ENCODE measurements at regions not wholly inside any gene's neighbourhood (a gene's known extent, or its start where the extent isn't known, plus 50 kb on each side); places are given as distances from the start of the nearest gene placed in this dataset.

DNA sequence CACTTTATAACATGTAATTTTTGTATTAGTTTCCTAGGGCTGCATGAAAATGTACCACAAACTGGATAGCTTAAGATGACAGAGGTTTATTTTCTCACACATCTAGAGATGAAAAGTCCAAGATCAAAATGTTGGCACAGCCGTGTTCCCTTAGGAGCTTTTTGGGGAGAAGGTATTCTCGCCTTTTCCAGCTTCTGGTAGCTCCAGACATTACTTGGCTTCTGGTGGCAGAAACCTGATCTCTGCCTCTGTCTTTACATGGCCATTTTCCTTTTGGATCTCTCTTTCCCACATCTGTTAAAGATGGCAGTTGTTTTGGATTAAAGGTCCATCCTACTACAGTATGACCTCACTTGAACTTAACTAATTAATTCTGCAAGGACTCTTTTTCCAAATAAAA is 885.7 kb upstream of the CDH8 start:
- H3K4me3 ChIP-seq (ENCODE audit: low read length), result no peak overlapping the region
- no peaks in the 10 kb centered on the region for H3K4me1 ChIP-seq (ENCODE audit: control insufficient read depth, insufficient read depth, low read length)
- H3K9me3 ChIP-seq (ENCODE audit: control insufficient read depth, low read length), result no peaks in the 10 kb centered on the region
- H3K9ac ChIP-seq (ENCODE audit: low read length), result no peak overlapping the region
- H3K36me3 ChIP-seq (ENCODE audit: control insufficient read depth, insufficient read depth, low read length), result no peaks in the 10 kb centered on the region
- H3K27me3 ChIP-seq (ENCODE audit: control insufficient read depth, insufficient read depth, low read length), result no peaks in the 10 kb centered on the region

DNA sequence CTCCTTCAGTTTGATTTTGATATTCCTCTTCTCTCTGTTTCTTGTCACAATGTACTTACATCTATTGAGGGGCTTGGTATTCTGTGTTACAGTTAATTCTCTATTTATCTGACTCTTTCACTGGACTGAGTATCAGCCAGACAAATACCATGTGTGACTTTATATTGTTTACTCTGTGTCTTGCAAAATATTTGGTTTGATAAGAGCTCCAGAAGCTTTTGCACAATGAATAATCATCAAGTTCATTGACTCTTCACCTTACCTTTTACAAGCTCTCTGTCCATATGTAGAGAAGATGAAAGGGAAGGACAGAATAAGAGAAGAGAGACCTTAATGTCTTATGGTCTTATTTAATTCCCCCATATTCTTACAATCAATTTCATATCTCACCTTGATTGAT is 877.7 kb upstream of the CDH8 start:
- no peaks in the 10 kb centered on the region for H3K4me1 ChIP-seq (ENCODE audit: control insufficient read depth, insufficient read depth, low read length)
- H3K27me3 ChIP-seq (ENCODE audit: control insufficient read depth, insufficient read depth, low read length), result no peaks in the 10 kb centered on the region
- no peaks in the 10 kb centered on the region for H3K36me3 ChIP-seq (ENCODE audit: control insufficient read depth, insufficient read depth, low read length)
- H3K9ac ChIP-seq (ENCODE audit: low read length), result no peak overlapping the region
- H3K4me3 ChIP-seq (ENCODE audit: low read length), result no peak overlapping the region
- H3K9me3 ChIP-seq (ENCODE audit: control insufficient read depth, low read length), result no peaks in the 10 kb centered on the region

DNA sequence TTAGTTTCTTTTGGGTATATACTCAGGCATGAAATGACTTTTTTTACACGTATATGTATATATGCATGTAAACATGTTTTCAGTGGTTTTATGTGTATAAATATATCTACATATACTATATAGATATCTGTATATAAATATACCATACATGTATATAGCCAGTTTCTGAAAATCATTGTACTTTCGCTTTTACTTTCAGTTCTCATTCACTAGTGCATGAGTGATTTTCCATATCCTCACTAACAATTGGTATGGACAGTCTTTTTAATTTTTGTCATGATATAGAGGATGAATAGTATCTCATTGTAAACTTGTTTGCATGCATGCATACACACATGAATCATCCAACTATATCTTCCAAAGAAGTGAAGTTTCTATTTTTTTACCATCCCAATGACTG is 877.1 kb upstream of the CDH8 start:
- H3K4me3 ChIP-seq (ENCODE audit: low read length), result no peak overlapping the region
- H3K4me1 ChIP-seq (ENCODE audit: control insufficient read depth, insufficient read depth, low read length), result no peaks in the 10 kb centered on the region
- H3K27me3 ChIP-seq (ENCODE audit: control insufficient read depth, insufficient read depth, low read length), result no peaks in the 10 kb centered on the region
- H3K36me3 ChIP-seq (ENCODE audit: control insufficient read depth, insufficient read depth, low read length), result no peaks in the 10 kb centered on the region
- H3K9ac ChIP-seq (ENCODE audit: low read length), result no peak overlapping the region
- no peaks in the 10 kb centered on the region for H3K9me3 ChIP-seq (ENCODE audit: control insufficient read depth, low read length)

DNA sequence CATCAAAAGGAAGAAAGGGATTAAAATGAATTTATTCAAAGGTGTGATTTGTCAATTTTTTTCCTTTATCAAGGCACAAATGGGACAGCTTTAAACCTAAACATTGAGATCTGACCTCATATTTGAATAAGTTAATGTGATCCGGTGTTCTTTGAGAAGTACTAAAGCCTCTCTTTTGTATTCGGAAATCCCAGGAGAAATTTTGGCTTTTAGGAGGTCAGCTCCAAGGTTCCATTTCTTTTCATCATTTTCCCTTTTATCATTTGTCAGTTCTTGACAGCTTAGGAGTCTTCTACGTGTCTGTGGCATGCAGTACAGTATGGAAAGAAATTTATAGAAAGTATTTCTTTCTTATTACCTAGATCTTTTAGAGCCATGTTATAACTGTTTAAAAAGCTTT is 873.4 kb upstream of the CDH8 start:
- H3K9ac ChIP-seq (ENCODE audit: low read length), result no peak overlapping the region
- H3K36me3 ChIP-seq (ENCODE audit: control insufficient read depth, insufficient read depth, low read length), result no peaks in the 10 kb centered on the region
- no peaks in the 10 kb centered on the region for H3K9me3 ChIP-seq (ENCODE audit: control insufficient read depth, low read length)
- H3K4me3 ChIP-seq (ENCODE audit: low read length), result no peak overlapping the region
- H3K27me3 ChIP-seq (ENCODE audit: control insufficient read depth, insufficient read depth, low read length), result no peaks in the 10 kb centered on the region
- H3K4me1 ChIP-seq (ENCODE audit: control insufficient read depth, insufficient read depth, low read length), result no peaks in the 10 kb centered on the region

DNA sequence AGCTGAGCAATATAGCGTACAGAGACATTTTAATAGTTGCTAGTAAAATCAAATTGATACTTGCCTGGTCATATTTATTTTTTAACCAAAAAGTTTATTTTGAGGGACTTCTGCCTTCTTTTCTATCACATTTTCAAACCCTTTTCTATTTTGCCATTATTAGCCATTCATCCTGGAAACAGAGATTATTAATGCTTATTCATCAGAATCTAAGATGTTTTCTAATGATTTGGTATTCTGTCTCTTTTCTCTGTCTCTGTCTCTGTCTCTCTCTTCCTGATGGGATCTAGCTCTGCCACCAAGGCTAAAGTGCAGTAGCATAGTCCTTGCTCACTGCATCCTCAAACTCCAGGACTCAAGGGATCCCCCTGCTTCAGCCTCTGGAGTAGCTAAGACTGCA is 871.3 kb upstream of the CDH8 start:
- H3K9me3 ChIP-seq (ENCODE audit: control insufficient read depth, low read length), result no peaks in the 10 kb centered on the region
- H3K9ac ChIP-seq (ENCODE audit: low read length), result no peak overlapping the region
- no peaks in the 10 kb centered on the region for H3K27me3 ChIP-seq (ENCODE audit: control insufficient read depth, insufficient read depth, low read length)
- no peaks in the 10 kb centered on the region for H3K4me1 ChIP-seq (ENCODE audit: control insufficient read depth, insufficient read depth, low read length)
- H3K36me3 ChIP-seq (ENCODE audit: control insufficient read depth, insufficient read depth, low read length), result no peaks in the 10 kb centered on the region
- H3K4me3 ChIP-seq (ENCODE audit: low read length), result no peak overlapping the region

DNA sequence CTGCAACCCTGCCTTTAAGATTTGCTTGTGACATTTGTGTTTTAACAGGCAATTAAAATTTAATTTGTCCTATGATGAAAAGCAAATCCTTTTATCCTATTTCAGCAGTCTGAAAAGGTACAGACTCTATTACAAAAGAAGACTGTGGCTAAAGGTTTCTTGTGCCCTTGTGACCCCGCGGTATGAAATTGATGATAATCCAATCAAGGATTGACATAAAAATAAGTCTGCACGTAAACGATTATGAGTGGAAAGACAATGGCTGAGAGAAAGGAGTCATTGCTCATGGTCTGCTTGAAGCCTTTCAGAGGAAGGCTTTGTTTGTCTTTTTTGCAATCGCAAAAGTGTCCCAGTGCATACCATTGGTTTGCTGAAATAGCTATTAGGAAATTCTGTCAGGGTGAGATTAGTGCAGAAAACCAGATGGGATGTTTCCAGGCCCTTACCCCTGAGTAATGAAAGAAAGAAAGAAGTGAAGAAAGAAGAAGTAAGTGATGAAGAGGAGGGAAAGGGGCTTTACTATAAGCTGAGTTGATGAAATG is 867.8 kb upstream of the CDH8 start:
- no peaks in the 10 kb centered on the region for H3K36me3 ChIP-seq (ENCODE audit: control insufficient read depth, insufficient read depth, low read length)
- no peak overlapping the region for H3K9ac ChIP-seq (ENCODE audit: low read length)
- no peaks in the 10 kb centered on the region for H3K4me1 ChIP-seq (ENCODE audit: control insufficient read depth, insufficient read depth, low read length)
- H3K9me3 ChIP-seq (ENCODE audit: control insufficient read depth, low read length), result no peaks in the 10 kb centered on the region
- no peaks in the 10 kb centered on the region for H3K27me3 ChIP-seq (ENCODE audit: control insufficient read depth, insufficient read depth, low read length)
- no peak overlapping the region for H3K4me3 ChIP-seq (ENCODE audit: low read length)

DNA sequence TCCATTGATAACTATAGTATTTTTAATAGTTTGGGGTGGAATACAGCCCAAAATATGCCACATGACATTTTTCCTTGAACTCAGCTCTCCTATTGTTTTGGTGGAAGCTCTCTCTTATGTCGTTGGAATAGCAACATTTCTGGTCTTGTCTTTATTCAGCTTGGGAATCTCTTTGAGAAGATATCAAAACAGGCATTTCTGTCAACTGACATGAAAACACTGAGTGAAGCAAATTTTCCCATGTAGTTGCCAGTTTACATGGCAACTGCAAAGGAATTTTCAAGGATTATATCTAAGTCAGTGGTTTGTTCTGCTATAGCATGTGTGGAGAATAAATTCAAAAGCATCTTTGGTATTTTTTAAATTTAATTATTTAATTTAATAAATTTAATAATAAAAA is 863.5 kb upstream of the CDH8 start:
- no peaks in the 10 kb centered on the region for H3K4me1 ChIP-seq (ENCODE audit: control insufficient read depth, insufficient read depth, low read length)
- H3K9ac ChIP-seq (ENCODE audit: low read length), result no peak overlapping the region
- H3K4me3 ChIP-seq (ENCODE audit: low read length), result no peak overlapping the region
- H3K27me3 ChIP-seq (ENCODE audit: control insufficient read depth, insufficient read depth, low read length), result no peaks in the 10 kb centered on the region
- no peaks in the 10 kb centered on the region for H3K36me3 ChIP-seq (ENCODE audit: control insufficient read depth, insufficient read depth, low read length)
- no peaks in the 10 kb centered on the region for H3K9me3 ChIP-seq (ENCODE audit: control insufficient read depth, low read length)

DNA sequence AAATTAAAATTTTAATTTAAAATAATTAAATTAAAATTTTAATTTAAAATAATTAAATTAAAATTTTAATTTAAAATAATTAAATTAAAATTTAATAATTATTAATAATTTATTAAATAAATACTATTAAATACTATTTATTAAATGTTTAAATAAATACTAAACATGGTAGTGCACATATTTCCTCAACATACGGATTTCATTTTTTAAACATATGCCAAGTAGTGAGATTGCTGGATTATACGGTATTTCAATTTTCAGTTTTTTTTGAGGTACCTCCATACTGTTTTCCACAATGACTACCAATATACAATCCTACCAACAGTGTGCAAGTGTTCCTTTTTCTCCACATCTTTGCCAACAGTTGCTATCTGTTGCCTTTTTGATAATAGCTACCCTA is 852.9 kb upstream of the CDH8 start:
- H3K9me3 ChIP-seq (ENCODE audit: control insufficient read depth, low read length), result no peaks in the 10 kb centered on the region
- H3K4me3 ChIP-seq (ENCODE audit: low read length), result no peak overlapping the region
- H3K9ac ChIP-seq (ENCODE audit: low read length), result no peak overlapping the region
- no peaks in the 10 kb centered on the region for H3K4me1 ChIP-seq (ENCODE audit: control insufficient read depth, insufficient read depth, low read length)
- no peaks in the 10 kb centered on the region for H3K27me3 ChIP-seq (ENCODE audit: control insufficient read depth, insufficient read depth, low read length)
- H3K36me3 ChIP-seq (ENCODE audit: control insufficient read depth, insufficient read depth, low read length), result no peaks in the 10 kb centered on the region

DNA sequence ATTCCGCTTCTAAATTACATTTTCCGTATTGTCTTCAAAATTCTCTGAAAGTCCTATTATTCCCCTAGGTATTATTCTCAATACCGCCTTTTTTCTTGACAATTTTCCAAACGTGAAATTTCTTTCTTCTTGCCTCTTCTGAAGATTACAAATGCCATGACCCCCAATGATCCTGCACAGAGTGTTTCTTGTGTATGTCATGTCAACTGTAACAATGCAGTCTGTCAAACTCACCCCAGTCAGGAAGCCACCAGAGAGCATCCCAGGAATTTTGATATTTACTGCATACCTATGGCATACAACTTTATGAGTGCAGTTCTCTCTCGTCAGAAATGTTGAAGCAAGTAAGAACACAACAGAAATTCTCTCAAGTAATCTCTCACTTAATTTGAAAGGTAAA is 847.3 kb upstream of the CDH8 start:
- Histone ChIP-seq H3K4me3 (ENCODE audit: low read length) (no peak overlapping the region), H3K27me3 (ENCODE audit: control insufficient read depth, insufficient read depth, low read length) (no peaks in the 10 kb centered on the region), H3K4me1 (ENCODE audit: control insufficient read depth, insufficient read depth, low read length) (no peaks in the 10 kb centered on the region), H3K36me3 (ENCODE audit: control insufficient read depth, insufficient read depth, low read length) (no peaks in the 10 kb centered on the region), H3K9me3 (ENCODE audit: control insufficient read depth, low read length) (no peaks in the 10 kb centered on the region), H3K9ac (ENCODE audit: low read length) (no peak overlapping the region)

DNA sequence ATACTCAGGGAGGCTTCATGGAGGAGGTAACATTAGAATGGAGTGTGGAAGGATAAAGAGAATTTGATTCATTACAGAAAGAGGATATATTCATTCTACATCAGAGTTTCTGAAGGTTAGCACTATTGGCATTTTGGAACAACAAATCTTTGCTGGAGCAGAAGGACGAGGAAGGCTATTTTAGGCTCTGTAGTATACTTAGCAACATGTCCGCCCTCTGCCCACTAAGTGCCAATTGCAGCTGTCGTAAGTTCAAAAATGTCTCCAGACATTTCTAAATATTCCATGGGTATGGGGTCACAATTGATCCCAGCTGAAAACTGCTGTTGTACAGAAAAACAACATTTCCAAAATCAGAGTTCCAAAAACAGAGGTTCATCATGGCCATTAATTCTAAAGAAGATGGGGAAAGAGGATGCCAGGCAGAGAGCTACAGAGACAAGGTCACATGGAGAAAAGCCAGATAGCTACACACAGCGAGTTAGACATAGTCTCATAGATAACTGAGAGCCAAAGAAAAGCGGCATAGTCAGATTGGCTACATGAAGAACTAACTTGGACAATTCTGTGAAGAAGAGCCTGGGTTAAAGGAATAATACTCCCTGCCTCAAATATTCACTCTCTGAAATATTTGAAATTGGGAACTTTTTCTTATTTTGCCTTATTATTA is 846.4 kb upstream of the CDH8 start:
- H3K9ac ChIP-seq (ENCODE audit: low read length), result no peak overlapping the region
- H3K4me1 ChIP-seq (ENCODE audit: control insufficient read depth, insufficient read depth, low read length), result no peaks in the 10 kb centered on the region
- no peaks in the 10 kb centered on the region for H3K36me3 ChIP-seq (ENCODE audit: control insufficient read depth, insufficient read depth, low read length)
- no peaks in the 10 kb centered on the region for H3K9me3 ChIP-seq (ENCODE audit: control insufficient read depth, low read length)
- H3K4me3 ChIP-seq (ENCODE audit: low read length), result no peak overlapping the region
- no peaks in the 10 kb centered on the region for H3K27me3 ChIP-seq (ENCODE audit: control insufficient read depth, insufficient read depth, low read length)

DNA sequence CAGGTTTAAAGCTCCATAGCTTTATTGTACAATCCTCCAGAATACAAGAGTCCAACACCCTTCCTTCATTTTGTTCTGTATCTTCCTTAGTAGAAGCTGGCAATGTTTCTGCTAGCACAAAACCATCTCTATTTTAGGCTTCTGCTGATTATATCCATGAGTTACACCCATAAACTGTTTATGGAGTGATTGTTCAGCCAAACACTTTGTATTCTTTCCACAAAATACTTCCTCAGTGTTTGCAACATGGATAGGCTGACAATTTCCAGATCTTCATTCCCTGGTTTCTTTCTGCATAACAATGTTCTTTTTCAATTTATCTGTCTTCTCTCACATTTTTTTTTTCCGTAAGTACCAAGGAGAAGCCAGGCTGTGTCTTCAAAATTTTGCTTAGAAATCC is 839.9 kb upstream of the CDH8 start:
- Histone ChIP-seq H3K4me3 (ENCODE audit: low read length) (no peak overlapping the region), H3K27me3 (ENCODE audit: control insufficient read depth, insufficient read depth, low read length) (no peaks in the 10 kb centered on the region), H3K9ac (ENCODE audit: low read length) (no peak overlapping the region), H3K36me3 (ENCODE audit: control insufficient read depth, insufficient read depth, low read length) (no peaks in the 10 kb centered on the region), H3K4me1 (ENCODE audit: control insufficient read depth, insufficient read depth, low read length) (no peaks in the 10 kb centered on the region), H3K9me3 (ENCODE audit: control insufficient read depth, low read length) (no peaks in the 10 kb centered on the region)

DNA sequence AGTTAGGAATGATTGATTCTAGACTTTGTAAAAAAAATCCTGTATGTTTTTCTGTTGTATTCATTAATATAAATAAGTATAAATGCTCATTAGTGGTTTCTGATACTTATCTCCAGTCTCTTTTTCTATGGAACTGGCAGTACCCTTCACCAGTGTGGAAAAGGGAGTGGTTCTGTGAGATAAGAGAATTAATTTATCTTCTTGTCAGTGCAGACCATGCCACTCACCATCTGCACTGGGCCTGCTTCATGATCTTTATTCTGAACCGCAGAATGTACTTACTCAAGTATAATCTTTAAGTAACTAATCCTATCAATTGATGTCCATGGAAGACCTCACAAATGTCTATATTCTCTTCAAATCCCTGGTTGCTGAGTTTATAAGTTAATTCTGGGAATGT is 836.1 kb upstream of the CDH8 start:
- H3K36me3 ChIP-seq (ENCODE audit: control insufficient read depth, insufficient read depth, low read length), result no peaks in the 10 kb centered on the region
- H3K4me1 ChIP-seq (ENCODE audit: control insufficient read depth, insufficient read depth, low read length), result no peaks in the 10 kb centered on the region
- no peaks in the 10 kb centered on the region for H3K9me3 ChIP-seq (ENCODE audit: control insufficient read depth, low read length)
- H3K4me3 ChIP-seq (ENCODE audit: low read length), result no peak overlapping the region
- no peak overlapping the region for H3K9ac ChIP-seq (ENCODE audit: low read length)
- H3K27me3 ChIP-seq (ENCODE audit: control insufficient read depth, insufficient read depth, low read length), result no peaks in the 10 kb centered on the region

DNA sequence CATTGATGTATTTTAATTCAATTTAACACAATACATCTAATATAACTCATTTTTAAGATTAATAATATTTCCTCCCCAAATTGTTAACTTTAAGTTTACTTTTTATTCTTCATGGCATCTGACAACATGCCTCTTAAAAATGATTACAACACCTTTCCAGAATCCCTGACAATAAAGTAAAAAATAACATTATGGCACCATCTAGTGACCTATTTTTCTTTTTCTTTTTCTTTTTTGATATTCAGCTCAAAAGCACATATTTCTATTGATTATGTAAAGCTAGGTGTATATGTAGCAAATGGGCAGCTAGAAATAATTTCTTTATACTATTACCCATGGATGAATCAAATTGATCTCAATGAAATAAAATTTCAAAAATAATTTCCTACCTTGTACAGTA is 834.3 kb upstream of the CDH8 start:
- Histone ChIP-seq H3K4me1 (ENCODE audit: control insufficient read depth, insufficient read depth, low read length) (no peaks in the 10 kb centered on the region), H3K36me3 (ENCODE audit: control insufficient read depth, insufficient read depth, low read length) (no peaks in the 10 kb centered on the region), H3K9me3 (ENCODE audit: control insufficient read depth, low read length) (no peaks in the 10 kb centered on the region), H3K4me3 (ENCODE audit: low read length) (no peak overlapping the region), H3K9ac (ENCODE audit: low read length) (no peak overlapping the region), H3K27me3 (ENCODE audit: control insufficient read depth, insufficient read depth, low read length) (no peaks in the 10 kb centered on the region)

Data from mucosa of stomach (tissue), 1 donor.